Activated CD8-positive, alpha-beta T cell treated with anti-CD3 and anti-CD28 coated beads, Interleukin-2, amount 10 ng/mL, durations not matched to agents 7 days and 5 days (primary cell): ENCODE measurements at regions not wholly inside any gene's neighbourhood (a gene's known extent, or its start where the extent isn't known, plus 50 kb on each side); places are given as distances from the start of the nearest gene placed in this dataset.

Experiments used
- ATAC-seq: fragments of 150-1000 bp; cut with Tn5 transposase; one replicate; pipeline ENCODE4 v1.10.0; 2021; ENCODE audit warnings: moderate library complexity
- CTCF ChIA-PET: fragments of 350-600 bp; sonication (Branson Sonifier 250); formaldehyde crosslinking; loops from one replicate; lab custom pipeline; 2021; ENCODE audit warnings: antibody characterized with exemption; lab: Charles Lee
- POLR2A ChIA-PET: fragments of 350-600 bp; sonication (Branson Sonifier 250); formaldehyde crosslinking; loops from one replicate; lab custom pipeline; 2021; ENCODE audit warnings: antibody characterized with exemption; lab: Charles Lee
- DNase-seq: peaks from one replicate; pipeline ENCODE4 v3.0.0-alpha.2; 2020
- H3K27ac Mint-ChIP-seq: one replicate; pipeline ENCODE4 v1.8.0; 2021; ENCODE audit warnings: mild to moderate bottlenecking, mixed read lengths
- H3K27me3 Mint-ChIP-seq: one replicate; pipeline ENCODE4 v1.8.0; 2021; ENCODE audit warnings: low read depth, mixed read lengths
- H3K36me3 Mint-ChIP-seq: one replicate; pipeline ENCODE4 v1.8.0; 2021; ENCODE audit warnings: low read depth, mixed read lengths
- H3K4me1 Mint-ChIP-seq: one replicate; pipeline ENCODE4 v1.8.0; 2021; ENCODE audit warnings: low read depth, mixed read lengths
- H3K4me3 Mint-ChIP-seq: one replicate; pipeline ENCODE4 v1.8.0; 2021; ENCODE audit warnings: mild to moderate bottlenecking, mixed read lengths
- H3K9me3 Mint-ChIP-seq: one replicate; pipeline ENCODE4 v1.8.0; 2022; ENCODE audit warnings: mixed read lengths; ENCODE audit not compliant: insufficient read depth

DNA sequence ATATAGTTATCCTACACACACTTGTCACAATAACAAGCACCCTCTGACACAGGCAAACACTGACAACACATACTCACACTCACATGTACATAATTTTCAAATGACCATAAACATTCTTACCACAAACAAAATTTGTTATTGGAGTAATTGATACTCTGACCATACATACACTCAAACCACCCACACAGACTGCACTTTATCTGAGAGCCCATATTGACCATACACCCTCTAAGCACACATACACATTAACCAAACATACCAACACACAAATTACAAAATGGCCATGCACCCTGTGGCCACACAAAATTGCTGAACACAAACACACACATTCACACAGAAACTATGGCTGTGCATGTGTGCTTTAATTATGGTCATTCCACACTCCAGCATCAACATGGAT, 79.1 kb upstream of the FAM120A start:
- Mint-ChIP-seq H3K4me1 (no peaks in the 10 kb centered on the region), H3K27ac (no peak overlapping the region), H3K36me3 (no peaks in the 10 kb centered on the region), H3K27me3 (peaks cover 26% of the 10 kb centered on the region), H3K4me3 (no peak overlapping the region), H3K9me3 (no peaks in the 10 kb centered on the region)
- no peak for ATAC-seq
- no peak for DNase-seq
- CTCF ChIA-PET: no interaction called here
- POLR2A ChIA-PET: no interaction called here

DNA sequence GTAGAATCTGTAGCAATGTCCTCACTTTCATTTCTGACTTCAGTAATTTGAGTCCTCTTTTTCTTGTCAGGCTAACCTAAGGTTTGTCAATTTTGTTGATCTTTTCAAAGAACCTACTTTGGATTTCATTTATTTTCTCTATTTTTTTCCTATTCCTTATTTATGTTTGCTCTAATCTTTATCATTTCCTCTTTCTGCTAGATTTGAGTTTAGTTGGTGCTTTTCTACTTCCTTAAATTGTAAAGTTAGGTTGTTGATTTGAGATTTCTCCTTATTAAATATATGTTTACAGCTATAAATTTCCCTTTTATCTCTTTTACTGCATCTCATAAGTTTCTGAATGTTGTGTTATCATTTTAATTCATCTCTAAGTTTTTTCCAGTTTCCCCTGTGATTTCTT, 75.1 kb upstream of the FAM120A start:
- Mint-ChIP-seq H3K9me3 (no peaks in the 10 kb centered on the region), H3K36me3 (no peaks in the 10 kb centered on the region), H3K4me3 (no peak overlapping the region), H3K27me3 (peaks cover 23% of the 10 kb centered on the region), H3K27ac (no peak overlapping the region), H3K4me1 (no peaks in the 10 kb centered on the region)
- ATAC-seq (no peak), DNase-seq (no peak)
- ChIA-PET CTCF (no interaction called here), POLR2A (no interaction called here)

GRCh38 chr9:93378276-93378675, 73.2 kb upstream of the FAM120A start:
- Mint-ChIP-seq H3K9me3 (no peaks in the 10 kb centered on the region), H3K27me3 (peaks cover 22% of the 10 kb centered on the region), H3K36me3 (no peaks in the 10 kb centered on the region), H3K4me1 (no peaks in the 10 kb centered on the region), H3K4me3 (no peak overlapping the region), H3K27ac (no peak overlapping the region)
- ATAC-seq: no peak
- no peak for DNase-seq
- POLR2A ChIA-PET: no interaction called here
- CTCF ChIA-PET: interaction anchor here (0.7 to 0.8 kb wide), 2 partner anchors 75 to 380 kb away, joined by 3 read pairs; no protein-coding TSS in a partner anchor

DNA sequence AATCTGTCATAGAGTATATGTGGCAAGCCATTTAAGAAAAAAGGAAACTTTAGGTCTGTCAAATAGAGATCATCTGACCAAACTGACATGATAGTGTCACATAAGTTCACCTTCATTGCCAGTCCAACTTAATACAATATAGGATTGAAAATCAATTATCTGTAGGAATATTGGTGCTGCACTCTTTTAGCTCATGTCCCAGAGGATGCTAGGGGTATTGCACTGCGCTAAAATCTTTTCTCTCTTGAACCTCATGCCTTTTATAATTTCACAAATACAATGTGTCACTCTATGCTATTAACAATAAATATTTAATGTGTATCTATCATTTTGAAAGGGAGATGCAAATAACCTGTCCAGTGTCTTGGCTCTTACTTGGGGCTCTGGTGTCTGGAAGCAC, 72.4 kb upstream of the FAM120A start:
- peaks cover 19% of the 10 kb centered on the region for H3K27me3 Mint-ChIP-seq
- H3K4me1 Mint-ChIP-seq: no peaks in the 10 kb centered on the region
- DNase-seq (no peak), ATAC-seq (no peak)
- H3K9me3 Mint-ChIP-seq: no peaks in the 10 kb centered on the region
- POLR2A ChIA-PET: no interaction called here
- CTCF ChIA-PET: interaction anchor here (0.7 kb wide), 1 partner anchor 380 kb away, joined by 3 read pairs; no protein-coding TSS in a partner anchor
- H3K4me3 Mint-ChIP-seq: no peak overlapping the region
- H3K36me3 Mint-ChIP-seq: no peaks in the 10 kb centered on the region
- no peak overlapping the region for H3K27ac Mint-ChIP-seq

- Mint-ChIP-seq H3K9me3 (no peaks in the 10 kb centered on the region), H3K4me3 (no peak overlapping the region), H3K27ac (no peak overlapping the region), H3K4me1 (no peaks in the 10 kb centered on the region), H3K36me3 (no peaks in the 10 kb centered on the region), H3K27me3 (peaks cover 19% of the 10 kb centered on the region)
- DNase-seq (no peak), ATAC-seq (no peak)
- ChIA-PET POLR2A (no interaction called here), CTCF (no interaction called here)
These were observed 71.0 kb upstream of the FAM120A start for GRCh38 chr9:93380410-93381060.

- no peak overlapping the region for H3K4me3 Mint-ChIP-seq
- CTCF ChIA-PET: no interaction called here
- peaks cover 7% of the 10 kb centered on the region for H3K27me3 Mint-ChIP-seq
- H3K27ac Mint-ChIP-seq: no peak overlapping the region
- ATAC-seq (no peak), DNase-seq (no peak)
- POLR2A ChIA-PET: no interaction called here
- no peaks in the 10 kb centered on the region for H3K9me3 Mint-ChIP-seq
- H3K36me3 Mint-ChIP-seq: no peaks in the 10 kb centered on the region
- H3K4me1 Mint-ChIP-seq: no peaks in the 10 kb centered on the region
These were observed 63.7 kb upstream of the FAM120A start for GRCh38 chr9:93387791-93388190.

DNA sequence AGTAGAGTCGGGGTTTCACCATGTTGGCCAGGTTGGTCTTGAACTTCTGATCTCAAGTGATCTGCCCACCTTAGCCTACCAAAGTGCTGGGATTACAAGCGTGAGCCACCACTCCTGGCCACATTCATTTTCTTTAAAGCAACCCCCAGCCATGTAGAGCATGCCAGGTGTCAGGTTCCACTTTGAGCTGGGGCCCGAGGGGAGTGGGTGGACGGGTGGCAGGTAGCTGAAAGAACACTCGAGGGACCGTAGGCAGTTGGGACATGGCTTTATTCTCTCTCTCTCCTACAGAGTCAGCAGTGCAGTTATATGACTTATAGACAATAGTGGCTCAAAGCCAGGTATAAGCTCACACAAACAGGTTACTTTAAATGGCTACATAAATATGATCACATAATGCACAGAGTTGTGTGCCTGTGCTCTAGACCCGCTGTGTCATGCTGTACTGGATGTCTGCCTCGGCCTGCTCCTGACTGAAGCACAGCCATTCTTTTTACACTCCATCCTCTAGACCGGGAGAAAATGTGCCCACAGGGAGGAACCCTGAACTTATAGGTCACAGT, 60.5 kb upstream of the FAM120A start:
- DNase-seq (no peak), ATAC-seq (no peak)
- Mint-ChIP-seq H3K27ac (no peak overlapping the region), H3K36me3 (no peaks in the 10 kb centered on the region), H3K9me3 (no peaks in the 10 kb centered on the region), H3K27me3 (peaks cover 8% of the 10 kb centered on the region), H3K4me1 (no peaks in the 10 kb centered on the region), H3K4me3 (no peak overlapping the region)
- CTCF ChIA-PET: no interaction called here
- POLR2A ChIA-PET: no interaction called here

GRCh38 chr9:93391898-93392297, 59.6 kb upstream of the FAM120A start:
- Mint-ChIP-seq H3K9me3 (no peaks in the 10 kb centered on the region), H3K36me3 (no peaks in the 10 kb centered on the region), H3K4me1 (no peaks in the 10 kb centered on the region), H3K27ac (no peak overlapping the region), H3K4me3 (no peak overlapping the region), H3K27me3 (peaks cover 14% of the 10 kb centered on the region)
- ChIA-PET CTCF (interaction anchor here (1.1 kb wide), 1 partner anchor 10 kb away, joined by 3 read pairs; no protein-coding TSS in a partner anchor), POLR2A (no interaction called here)
- DNase-seq: no peak
- no peak for ATAC-seq

GRCh38 chr9:93392974-93393373, 58.5 kb upstream of the FAM120A start:
- CTCF ChIA-PET: interaction anchor here (1.1 kb wide), 1 partner anchor 9 kb away, joined by 3 read pairs; no protein-coding TSS in a partner anchor
- H3K4me3 Mint-ChIP-seq: no peak overlapping the region
- H3K27ac Mint-ChIP-seq: no peak overlapping the region
- POLR2A ChIA-PET: no interaction called here
- ATAC-seq: no peak
- no peak for DNase-seq
- H3K4me1 Mint-ChIP-seq: no peaks in the 10 kb centered on the region
- no peaks in the 10 kb centered on the region for H3K9me3 Mint-ChIP-seq
- peaks cover 18% of the 10 kb centered on the region for H3K27me3 Mint-ChIP-seq
- no peaks in the 10 kb centered on the region for H3K36me3 Mint-ChIP-seq
